GM13977 (cell line): ENCODE measurements at regions not wholly inside any gene's neighbourhood (a gene's known extent, or its start where the extent isn't known, plus 50 kb on each side); places are given as distances from the start of the nearest gene placed in this dataset.

Source experiments
- DNase-seq: peaks from one replicate; pipeline ENCODE4 v3.0.0; 2012; ENCODE audit warnings: low spot score
- in situ Hi-C: fragments of 300-500 bp; cut with MboI; formaldehyde crosslinking; loops from one replicate; pipeline ENCODE4 v1.12.0; 2022; ENCODE audit warnings: low sequenced_read_pairs, low pct_unique_long_range_greater_than_20kb, mixed read lengths, inconsistent platforms; ENCODE audit not compliant: unreplicated experiment
- TF ChIP-seq, protein P1 (sequence below): IDR thresholded peaks from 2 replicates; pipeline ENCODE4 v1.5.1; 2012; ENCODE audit warnings: mild to moderate bottlenecking, control low read depth; ENCODE audit not compliant: insufficient read depth; ENCODE audit errors: extremely low read depth, missing control alignments

DNA sequence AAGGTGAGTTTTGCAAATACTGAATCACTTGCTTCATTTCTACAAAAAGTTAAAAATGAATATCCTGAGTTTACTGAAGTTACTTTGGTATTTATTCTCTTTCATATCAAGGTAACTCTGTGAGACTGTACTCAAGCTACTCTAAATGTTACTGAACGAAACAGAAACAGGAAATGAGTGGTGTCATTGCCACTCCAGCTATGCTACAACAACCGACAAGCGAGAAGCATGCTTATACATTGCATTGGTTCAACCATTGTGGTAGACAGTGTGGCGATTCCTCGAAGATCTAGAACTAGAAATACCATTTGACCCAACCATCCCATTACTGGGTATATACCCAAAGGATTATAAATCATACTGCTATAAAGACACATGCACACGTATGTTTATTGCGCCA is 313.2 kb upstream of the THBS1 start:
- in situ Hi-C loops: no loop called here
- no peak for DNase-seq
- TF ChIP-seq, protein P1, sequence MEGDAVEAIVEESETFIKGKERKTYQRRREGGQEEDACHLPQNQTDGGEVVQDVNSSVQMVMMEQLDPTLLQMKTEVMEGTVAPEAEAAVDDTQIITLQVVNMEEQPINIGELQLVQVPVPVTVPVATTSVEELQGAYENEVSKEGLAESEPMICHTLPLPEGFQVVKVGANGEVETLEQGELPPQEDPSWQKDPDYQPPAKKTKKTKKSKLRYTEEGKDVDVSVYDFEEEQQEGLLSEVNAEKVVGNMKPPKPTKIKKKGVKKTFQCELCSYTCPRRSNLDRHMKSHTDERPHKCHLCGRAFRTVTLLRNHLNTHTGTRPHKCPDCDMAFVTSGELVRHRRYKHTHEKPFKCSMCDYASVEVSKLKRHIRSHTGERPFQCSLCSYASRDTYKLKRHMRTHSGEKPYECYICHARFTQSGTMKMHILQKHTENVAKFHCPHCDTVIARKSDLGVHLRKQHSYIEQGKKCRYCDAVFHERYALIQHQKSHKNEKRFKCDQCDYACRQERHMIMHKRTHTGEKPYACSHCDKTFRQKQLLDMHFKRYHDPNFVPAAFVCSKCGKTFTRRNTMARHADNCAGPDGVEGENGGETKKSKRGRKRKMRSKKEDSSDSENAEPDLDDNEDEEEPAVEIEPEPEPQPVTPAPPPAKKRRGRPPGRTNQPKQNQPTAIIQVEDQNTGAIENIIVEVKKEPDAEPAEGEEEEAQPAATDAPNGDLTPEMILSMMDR: no peak

DNA sequence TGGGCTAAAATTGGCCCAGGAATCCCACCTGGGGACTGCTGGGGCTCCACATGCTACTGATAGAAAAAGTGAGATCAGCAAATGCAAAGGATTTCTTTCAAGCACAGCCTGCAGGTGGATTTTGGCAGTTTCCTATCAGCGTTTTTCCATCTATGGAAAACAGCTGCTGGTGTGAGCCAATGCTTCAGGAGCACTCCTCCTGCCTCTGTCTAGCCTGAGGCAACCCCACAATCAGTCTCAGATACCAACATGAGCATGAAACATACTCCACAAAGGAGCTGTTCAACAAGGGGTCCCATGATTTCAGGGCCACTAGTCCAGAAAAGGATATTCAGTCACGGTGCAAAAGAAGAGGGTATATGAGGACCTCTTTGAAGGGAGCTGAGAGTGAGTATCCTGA is 311.5 kb upstream of the THBS1 start:
- in situ Hi-C loops: no loop called here
- no peak for DNase-seq

DNA sequence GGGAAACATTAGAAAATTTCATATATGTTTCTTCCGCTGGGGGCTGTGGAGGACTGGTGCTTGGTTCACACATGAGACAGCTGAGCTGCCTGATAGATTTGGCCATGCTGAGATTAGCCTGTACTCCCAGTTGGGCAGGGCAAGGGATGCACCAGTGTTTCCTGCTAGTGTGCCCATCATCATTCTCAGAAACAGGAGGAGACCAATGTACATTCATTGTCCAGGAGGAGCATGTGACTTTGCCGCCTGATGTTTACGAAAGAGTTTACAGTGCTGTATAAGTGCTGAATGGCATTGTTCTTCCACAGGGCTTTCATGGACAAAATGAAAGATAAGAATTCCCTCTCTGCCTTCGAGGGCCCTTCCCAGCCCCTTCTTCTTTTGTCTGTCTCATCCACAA is 311.1 kb upstream of the THBS1 start:
- in situ Hi-C loops: no loop called here
- TF ChIP-seq, protein P1: no peak
- no peak for DNase-seq

More for the DNA sequence above, 311.5 kb upstream of the THBS1 start:
- TF ChIP-seq, protein P1: no peak

DNA sequence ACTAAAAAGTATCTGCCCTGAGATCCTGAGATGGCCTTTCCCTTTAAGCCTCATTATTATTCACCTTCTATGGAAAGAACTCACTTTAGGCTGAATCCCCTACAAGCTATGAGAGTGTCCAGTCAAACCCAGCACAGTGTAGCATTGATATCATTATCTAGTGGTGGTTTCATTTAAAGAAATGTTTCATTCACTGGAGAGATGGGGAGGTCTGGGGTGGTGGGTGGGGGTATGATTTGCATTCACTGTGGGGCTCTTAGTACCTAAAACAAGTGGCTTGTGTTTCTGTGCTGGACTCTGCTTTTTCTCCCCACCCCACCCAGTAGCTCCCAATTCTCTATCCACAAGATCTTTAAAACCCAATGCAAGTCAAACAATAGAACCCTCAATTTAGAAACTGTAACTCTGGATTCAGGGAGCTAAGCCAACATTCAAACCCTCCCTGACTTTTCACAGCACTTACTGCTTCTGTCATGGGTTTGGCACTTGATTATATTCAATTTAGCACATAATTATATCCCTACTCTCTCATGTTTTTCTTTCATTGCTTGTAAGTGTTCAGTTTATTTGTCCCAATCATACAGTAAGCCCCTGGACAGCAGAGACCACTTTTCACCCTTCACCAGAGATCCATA is 310.5 kb upstream of the THBS1 start:
- no peak for DNase-seq
- in situ Hi-C loops: no loop called here
- TF ChIP-seq, protein P1: no peak

DNA sequence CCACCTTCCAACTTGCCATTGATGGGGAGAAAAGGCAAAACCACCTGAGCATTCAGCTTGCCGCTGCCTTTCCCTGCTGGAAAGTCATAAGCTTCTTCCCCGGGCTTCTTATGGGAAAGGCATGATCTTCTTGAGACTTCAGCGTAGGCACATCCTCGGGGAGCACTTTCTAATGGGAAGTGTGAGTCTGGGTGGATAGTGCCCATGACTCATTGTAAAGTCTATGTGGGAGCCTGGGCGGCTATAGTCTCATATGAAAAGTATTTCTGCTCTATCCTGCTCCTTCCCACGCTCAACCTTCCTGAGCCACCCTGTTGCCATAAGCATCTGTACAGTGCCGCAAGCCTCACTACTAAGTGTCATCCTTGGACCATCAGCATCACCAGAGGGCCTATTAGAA is 309.9 kb upstream of the THBS1 start:
- no peak for DNase-seq
- TF ChIP-seq, protein P1: no peak
- in situ Hi-C loops: no loop called here

DNA sequence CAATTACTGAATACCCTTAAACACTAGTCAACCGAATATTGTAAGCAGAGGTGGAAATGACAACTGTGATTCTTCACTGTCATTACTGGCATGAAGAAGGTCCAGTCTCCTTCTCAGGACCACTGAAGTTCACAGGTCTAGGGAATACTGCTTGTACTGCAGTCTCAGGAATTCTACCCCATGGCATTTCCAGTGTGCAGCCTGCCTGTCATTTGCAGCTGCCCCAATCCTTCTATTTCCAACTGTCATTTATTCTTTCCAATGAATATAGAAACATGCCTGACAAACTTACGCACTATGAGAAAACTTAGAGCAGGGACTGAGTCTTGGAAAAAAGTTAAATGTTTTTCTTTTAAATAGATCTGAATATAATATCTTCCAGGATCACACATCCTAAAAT is 308.0 kb upstream of the THBS1 start:
- DNase-seq: no peak
- TF ChIP-seq, protein P1: no peak
- in situ Hi-C loops: no loop called here
